ENCODE measurements at regions not wholly inside any gene's neighbourhood (a gene's known extent, or its start where the extent isn't known, plus 50 kb on each side); places are given as distances from the start of the nearest gene placed in this dataset.
"Not testable (repeated sequence)": the region's sequence is repeated elsewhere in the genome, so short reads cannot be mapped to it uniquely, and the experiment has no call there.

- DNase-seq: no peak
Observed at GRCh38 chr4:54842656-54843055, 184.9 kb downstream of the KIT start.

- DNase-seq: no peak
Observed at GRCh38 chr4:54842226-54842625, 184.5 kb downstream of the KIT start.

GRCh38 chr4:54840992-54841768 is 183.4 kb downstream of the KIT start:
- DNase-seq: no peak

- DNase-seq: no peak
Observed at GRCh38 chr4:54840430-54840829, 182.7 kb downstream of the KIT start.

- no peak for DNase-seq
Observed at GRCh38 chr4:54838301-54838700, 180.5 kb downstream of the KIT start.

- DNase-seq: no peak
Observed at GRCh38 chr4:54837576-54838140, 179.9 kb downstream of the KIT start.

- not testable (repeated sequence) for DNase-seq
Observed at GRCh38 chr4:54828361-54828760, 170.6 kb downstream of the KIT start.

GRCh38 chr4:54823616-54824015 is 165.9 kb downstream of the KIT start:
- DNase-seq: no peak

- no peak for DNase-seq
Observed at GRCh38 chr4:54819034-54819433, 161.3 kb downstream of the KIT start.

GRCh38 chr4:54818481-54818880 is 160.7 kb downstream of the KIT start:
- no peak for DNase-seq

- no peak for DNase-seq
Observed at GRCh38 chr4:54813674-54814073, 155.9 kb downstream of the KIT start.

- DNase-seq: no peak
Observed at GRCh38 chr4:54806351-54806750, 148.6 kb downstream of the KIT start.

- no peak for DNase-seq
Observed at GRCh38 chr4:54802336-54802735, 144.6 kb downstream of the KIT start.

GRCh38 chr4:54800831-54801530 is 143.2 kb downstream of the KIT start:
- DNase-seq: no peak

- DNase-seq: no peak
Observed at GRCh38 chr4:54794579-54794978, 136.8 kb downstream of the KIT start.

- no peak for DNase-seq
Observed at GRCh38 chr4:54793856-54794422, 136.2 kb downstream of the KIT start.

Measured in NCI-H446 (cell line).